ENCODE measurements at regions not wholly inside any gene's neighbourhood (a gene's known extent, or its start where the extent isn't known, plus 50 kb on each side); places are given as distances from the start of the nearest gene placed in this dataset.

GRCh38 chr4:122219356-122219755 lies 67.2 kb downstream of the BLTP1 start:
- dilution Hi-C loops (cut with MboI; ENCODE audit: extremely low pct_ligation_motif_present, low sequenced_read_pairs), result no loop called here
- POLR2A ChIA-PET, result no interaction called here

More at GRCh38 chr4:122219356-122219755, 67.2 kb downstream of the BLTP1 start:
- H3K9ac ChIP-seq (replicated peaks; ENCODE audit: extremely low read depth, insufficient read depth, low read length), result no peak overlapping the region
- intact Hi-C loops (cut with micrococcal nuclease), result no loop called here
- no peaks in the 10 kb centered on the region for H3K9me1 ChIP-seq (replicated peaks; ENCODE audit: control insufficient read depth, extremely low read depth, insufficient read depth, low read length)
- no peaks in the 10 kb centered on the region for H3K27me3 ChIP-seq (ENCODE audit: control insufficient read depth in 2 of 2, insufficient read depth in 2 of 2, low read length in 2 of 2)
- TF ChIP-seq GATA2 (IDR thresholded peaks at IDR 0.05; ENCODE audit: insufficient read depth, insufficient read length, low read depth, low read length) (no peak), POLR2AphosphoS5 (IDR thresholded peaks at IDR 0.05; ENCODE audit: insufficient read depth, low read depth, low read length) (no peak), FOS (IDR thresholded peaks at IDR 0.05; ENCODE audit: borderline replicate concordance, insufficient read depth, low read length) (no peak), CTCF (IDR thresholded peaks at IDR 0.05; ENCODE audit: extremely low read depth in 1 of 2, insufficient read depth in 1 of 2, low read depth in 1 of 2, low read length in 2 of 2) (no peak), EZH2 (IDR thresholded peaks at IDR 0.05; ENCODE audit: borderline replicate concordance, low read depth, low read length, severe bottlenecking) (no peak), MAX (IDR thresholded peaks at IDR 0.05; ENCODE audit: insufficient read depth, insufficient read length) (no peak), JUN (IDR thresholded peaks at IDR 0.05; ENCODE audit: borderline replicate concordance, insufficient read depth, insufficient read length, low read depth) (no peak), MYC (IDR thresholded peaks at IDR 0.05; ENCODE audit: low read depth, low read length) (no peak), POLR2A (IDR thresholded peaks at IDR 0.05; ENCODE audit: low read depth, low read length) (no peak)
- no peak overlapping the region for H2AFZ ChIP-seq (ENCODE audit: low read depth, low read length)
- H3K36me3 ChIP-seq (ENCODE audit: control insufficient read depth in 2 of 2, extremely low read depth in 1 of 2, insufficient read depth in 2 of 2, low read length in 2 of 2), result peaks cover 2% of the 10 kb centered on the region in 2 experiments
- FAIRE-seq, result no peak
- H3K9me3 ChIP-seq (replicated peaks; ENCODE audit: control insufficient read depth, insufficient read depth, low read length), result no peaks in the 10 kb centered on the region
- H3K27ac ChIP-seq (ENCODE audit: insufficient read depth, low read depth, low read length), result no peak overlapping the region
- H3K4me1 ChIP-seq (ENCODE audit: control insufficient read depth, extremely low read depth, insufficient read depth, low read length), result no peaks in the 10 kb centered on the region
- H3K4me2 ChIP-seq (ENCODE audit: insufficient read depth, low read length), result no peak overlapping the region
- no peak overlapping the region for H3K4me3 ChIP-seq (replicated peaks in 1 of 3; ENCODE audit: insufficient read depth in 1 of 3, low read depth in 1 of 3, low read length in 3 of 3)
- H4K20me1 ChIP-seq (replicated peaks; ENCODE audit: control insufficient read depth, extremely low read depth, insufficient read depth, low read length), result peaks cover 2% of the 10 kb centered on the region
- no TSS peak for BruUV-seq (replicated peaks)
- no peaks in the 10 kb centered on the region for H3K79me2 ChIP-seq (ENCODE audit: control insufficient read depth, insufficient read depth, low read length)
- no peak for DNase-seq (ENCODE audit: low read depth, low spot score)
- CTCF ChIA-PET, result interaction anchor here (0.6 to 0.7 kb wide), 2 partner anchors 12 to 146 kb away, joined by 3 read pairs; no protein-coding TSS in a partner anchor
